ENCODE measurements at regions not wholly inside any gene's neighbourhood (a gene's known extent, or its start where the extent isn't known, plus 50 kb on each side); places are given as distances from the start of the nearest gene placed in this dataset.
A peak's percentile ranks its signal among the peaks of the same experiment; 100 is the strongest.
"Not testable (repeated sequence)": the region's sequence is repeated elsewhere in the genome, so short reads cannot be mapped to it uniquely, and the experiment has no call there.

GRCh38 chr12:105677672-105678071 lies 347.2 kb downstream of the C12orf75 start:
- Histone ChIP-seq H3K4me3 (ENCODE audit: low read length in 2 of 2) (no peak overlapping the region), H3K4me1 (ENCODE audit: control insufficient read depth in 2 of 2, insufficient read depth in 2 of 2, low read length in 2 of 2) (peaks cover 17 to 19% of the 10 kb centered on the region in 2 donors), H3K27me3 (ENCODE audit: control insufficient read depth in 2 of 2, insufficient read depth in 2 of 2, low read length in 2 of 2) (no peaks in the 10 kb centered on the region), H3K9ac (ENCODE audit: low read depth in 1 of 2, low read length in 2 of 2) (no peak overlapping the region), H3K9me3 (ENCODE audit: control insufficient read depth in 2 of 2, low read length in 2 of 2) (no peaks in the 10 kb centered on the region), H3K27ac (ENCODE audit: low read depth in 2 of 2, low read length in 2 of 2) (peak overlapping the region; percentile 61 to 74), H3K36me3 (ENCODE audit: control insufficient read depth in 2 of 2, insufficient read depth in 2 of 2, low read length in 2 of 2) (no peaks in the 10 kb centered on the region)

GRCh38 chr12:105679982-105680381 lies 349.5 kb downstream of the C12orf75 start:
- no peak overlapping the region for H3K4me3 ChIP-seq (ENCODE audit: low read length in 2 of 2)
- peaks cover 17 to 19% of the 10 kb centered on the region in 2 donors for H3K4me1 ChIP-seq (ENCODE audit: control insufficient read depth in 2 of 2, insufficient read depth in 2 of 2, low read length in 2 of 2)
- H3K36me3 ChIP-seq (ENCODE audit: control insufficient read depth in 2 of 2, insufficient read depth in 2 of 2, low read length in 2 of 2): no peaks in the 10 kb centered on the region
- no peak overlapping the region for H3K27ac ChIP-seq (ENCODE audit: low read depth in 2 of 2, low read length in 2 of 2)
- no peak overlapping the region for H3K9ac ChIP-seq (ENCODE audit: low read depth in 1 of 2, low read length in 2 of 2)
- H3K9me3 ChIP-seq (ENCODE audit: control insufficient read depth in 2 of 2, low read length in 2 of 2): no peaks in the 10 kb centered on the region
- H3K27me3 ChIP-seq (ENCODE audit: control insufficient read depth in 2 of 2, insufficient read depth in 2 of 2, low read length in 2 of 2): no peaks in the 10 kb centered on the region

- Histone ChIP-seq H3K36me3 (ENCODE audit: control insufficient read depth in 2 of 2, insufficient read depth in 2 of 2, low read length in 2 of 2) (no peaks in the 10 kb centered on the region), H3K4me1 (ENCODE audit: control insufficient read depth in 2 of 2, insufficient read depth in 2 of 2, low read length in 2 of 2) (peaks cover 8% of the 10 kb centered on the region in 2 donors), H3K27ac (ENCODE audit: low read depth in 2 of 2, low read length in 2 of 2) (no peak overlapping the region), H3K27me3 (ENCODE audit: control insufficient read depth in 2 of 2, insufficient read depth in 2 of 2, low read length in 2 of 2) (no peaks in the 10 kb centered on the region), H3K9me3 (ENCODE audit: control insufficient read depth in 2 of 2, low read length in 2 of 2) (no peaks in the 10 kb centered on the region), H3K9ac (ENCODE audit: low read depth in 1 of 2, low read length in 2 of 2) (no peak overlapping the region), H3K4me3 (ENCODE audit: low read length in 2 of 2) (no peak overlapping the region)
These were observed 350.9 kb downstream of the C12orf75 start for GRCh38 chr12:105681341-105681740.

GRCh38 chr12:105682821-105683220 lies 352.3 kb downstream of the C12orf75 start:
- not testable (repeated sequence) for H3K27ac ChIP-seq (ENCODE audit: low read depth in 2 of 2, low read length in 2 of 2); H3K9ac ChIP-seq (ENCODE audit: low read depth in 1 of 2, low read length in 2 of 2); H3K36me3 ChIP-seq (ENCODE audit: control insufficient read depth in 2 of 2, insufficient read depth in 2 of 2, low read length in 2 of 2); H3K4me3 ChIP-seq (ENCODE audit: low read length in 2 of 2); H3K9me3 ChIP-seq (ENCODE audit: control insufficient read depth in 2 of 2, low read length in 2 of 2); H3K27me3 ChIP-seq (ENCODE audit: control insufficient read depth in 2 of 2, insufficient read depth in 2 of 2, low read length in 2 of 2); H3K4me1 ChIP-seq (ENCODE audit: control insufficient read depth in 2 of 2, insufficient read depth in 2 of 2, low read length in 2 of 2)

GRCh38 chr12:105683836-105684235 lies 353.3 kb downstream of the C12orf75 start:
- H3K27ac ChIP-seq (ENCODE audit: low read depth in 2 of 2, low read length in 2 of 2); H3K4me1 ChIP-seq (ENCODE audit: control insufficient read depth in 2 of 2, insufficient read depth in 2 of 2, low read length in 2 of 2); H3K4me3 ChIP-seq (ENCODE audit: low read length in 2 of 2); H3K9ac ChIP-seq (ENCODE audit: low read depth in 1 of 2, low read length in 2 of 2); H3K9me3 ChIP-seq (ENCODE audit: control insufficient read depth in 2 of 2, low read length in 2 of 2); H3K36me3 ChIP-seq (ENCODE audit: control insufficient read depth in 2 of 2, insufficient read depth in 2 of 2, low read length in 2 of 2); H3K27me3 ChIP-seq (ENCODE audit: control insufficient read depth in 2 of 2, insufficient read depth in 2 of 2, low read length in 2 of 2): not testable (repeated sequence)

GRCh38 chr12:105698075-105698474 lies 367.6 kb downstream of the C12orf75 start:
- H3K4me1 ChIP-seq (ENCODE audit: control insufficient read depth in 2 of 2, insufficient read depth in 2 of 2, low read length in 2 of 2): no peaks in the 10 kb centered on the region
- no peaks in the 10 kb centered on the region for H3K36me3 ChIP-seq (ENCODE audit: control insufficient read depth in 2 of 2, insufficient read depth in 2 of 2, low read length in 2 of 2)
- no peak overlapping the region for H3K4me3 ChIP-seq (ENCODE audit: low read length in 2 of 2)
- no peak overlapping the region for H3K27ac ChIP-seq (ENCODE audit: low read depth in 2 of 2, low read length in 2 of 2)
- no peaks in the 10 kb centered on the region for H3K27me3 ChIP-seq (ENCODE audit: control insufficient read depth in 2 of 2, insufficient read depth in 2 of 2, low read length in 2 of 2)
- H3K9me3 ChIP-seq (ENCODE audit: control insufficient read depth in 2 of 2, low read length in 2 of 2): no peaks in the 10 kb centered on the region
- no peak overlapping the region for H3K9ac ChIP-seq (ENCODE audit: low read depth in 1 of 2, low read length in 2 of 2)

- Histone ChIP-seq H3K9ac (ENCODE audit: low read depth in 1 of 2, low read length in 2 of 2) (no peak overlapping the region), H3K9me3 (ENCODE audit: control insufficient read depth in 2 of 2, low read length in 2 of 2) (no peaks in the 10 kb centered on the region), H3K27ac (ENCODE audit: low read depth in 2 of 2, low read length in 2 of 2) (no peak overlapping the region), H3K27me3 (ENCODE audit: control insufficient read depth in 2 of 2, insufficient read depth in 2 of 2, low read length in 2 of 2) (no peaks in the 10 kb centered on the region), H3K36me3 (ENCODE audit: control insufficient read depth in 2 of 2, insufficient read depth in 2 of 2, low read length in 2 of 2) (no peaks in the 10 kb centered on the region), H3K4me3 (ENCODE audit: low read length in 2 of 2) (no peak overlapping the region), H3K4me1 (ENCODE audit: control insufficient read depth in 2 of 2, insufficient read depth in 2 of 2, low read length in 2 of 2) (no peaks in the 10 kb centered on the region)
These were observed 368.7 kb downstream of the C12orf75 start for GRCh38 chr12:105699209-105699608.

- Histone ChIP-seq H3K9me3 (ENCODE audit: control insufficient read depth in 2 of 2, low read length in 2 of 2) (no peaks in the 10 kb centered on the region), H3K4me1 (ENCODE audit: control insufficient read depth in 2 of 2, insufficient read depth in 2 of 2, low read length in 2 of 2) (peaks cover 0 to 3% of the 10 kb centered on the region in 2 donors), H3K9ac (ENCODE audit: low read depth in 1 of 2, low read length in 2 of 2) (no peak overlapping the region), H3K36me3 (ENCODE audit: control insufficient read depth in 2 of 2, insufficient read depth in 2 of 2, low read length in 2 of 2) (no peaks in the 10 kb centered on the region), H3K4me3 (ENCODE audit: low read length in 2 of 2) (no peak overlapping the region), H3K27me3 (ENCODE audit: control insufficient read depth in 2 of 2, insufficient read depth in 2 of 2, low read length in 2 of 2) (no peaks in the 10 kb centered on the region), H3K27ac (ENCODE audit: low read depth in 2 of 2, low read length in 2 of 2) (no peak overlapping the region)
These were observed 374.3 kb downstream of the C12orf75 start for GRCh38 chr12:105704787-105705186.

GRCh38 chr12:105705235-105705634 lies 374.7 kb downstream of the C12orf75 start:
- Histone ChIP-seq H3K36me3 (ENCODE audit: control insufficient read depth in 2 of 2, insufficient read depth in 2 of 2, low read length in 2 of 2) (no peaks in the 10 kb centered on the region), H3K27ac (ENCODE audit: low read depth in 2 of 2, low read length in 2 of 2) (no peak overlapping the region)

GRCh38 chr12:105705765-105706164 lies 375.3 kb downstream of the C12orf75 start:
- H3K36me3 ChIP-seq (ENCODE audit: control insufficient read depth in 2 of 2, insufficient read depth in 2 of 2, low read length in 2 of 2): no peaks in the 10 kb centered on the region
- H3K9me3 ChIP-seq (ENCODE audit: control insufficient read depth in 2 of 2, low read length in 2 of 2): no peaks in the 10 kb centered on the region
- H3K27me3 ChIP-seq (ENCODE audit: control insufficient read depth in 2 of 2, insufficient read depth in 2 of 2, low read length in 2 of 2): no peaks in the 10 kb centered on the region
- H3K4me3 ChIP-seq (ENCODE audit: low read length in 2 of 2): no peak overlapping the region
- peaks cover 0 to 3% of the 10 kb centered on the region in 2 donors for H3K4me1 ChIP-seq (ENCODE audit: control insufficient read depth in 2 of 2, insufficient read depth in 2 of 2, low read length in 2 of 2)
- no peak overlapping the region for H3K9ac ChIP-seq (ENCODE audit: low read depth in 1 of 2, low read length in 2 of 2)
- H3K27ac ChIP-seq (ENCODE audit: low read depth in 2 of 2, low read length in 2 of 2): no peak overlapping the region

More at GRCh38 chr12:105705235-105705634, 374.7 kb downstream of the C12orf75 start:
- H3K9me3 ChIP-seq (ENCODE audit: control insufficient read depth in 2 of 2, low read length in 2 of 2): no peaks in the 10 kb centered on the region
- no peak overlapping the region for H3K9ac ChIP-seq (ENCODE audit: low read depth in 1 of 2, low read length in 2 of 2)
- no peaks in the 10 kb centered on the region for H3K27me3 ChIP-seq (ENCODE audit: control insufficient read depth in 2 of 2, insufficient read depth in 2 of 2, low read length in 2 of 2)
- peaks cover 0 to 3% of the 10 kb centered on the region in 2 donors for H3K4me1 ChIP-seq (ENCODE audit: control insufficient read depth in 2 of 2, insufficient read depth in 2 of 2, low read length in 2 of 2)
- H3K4me3 ChIP-seq (ENCODE audit: low read length in 2 of 2): no peak overlapping the region

Measured in mucosa of rectum (tissue), 2 donors.